Ishikawa (cell line): ENCODE measurements at regions not wholly inside any gene's neighbourhood (a gene's known extent, or its start where the extent isn't known, plus 50 kb on each side); places are given as distances from the start of the nearest gene placed in this dataset.

ENCODE experiments used
- CEBPB ChIP-seq: IDR thresholded peaks from 2 replicates; pipeline ENCODE4 v1.6.1; 2012
- CREB1 ChIP-seq: IDR thresholded peaks from 2 replicates; pipeline ENCODE4 v1.6.1; 2012; ENCODE audit warnings: low read depth
- EGR1 ChIP-seq: IDR thresholded peaks from 2 replicates; pipeline ENCODE4 v1.6.1; 2012
- EP300 ChIP-seq: IDR thresholded peaks from 2 replicates; pipeline ENCODE4 v1.6.1; 2012; ENCODE audit warnings: borderline replicate concordance
- FOXM1 ChIP-seq: IDR thresholded peaks from 2 replicates; pipeline ENCODE4 v1.6.1; 2012; ENCODE audit warnings: low read depth, borderline replicate concordance
- NFIC ChIP-seq: IDR thresholded peaks from 2 replicates; pipeline ENCODE4 v1.6.1; 2012
- RAD21 ChIP-seq: IDR thresholded peaks from 2 replicates; pipeline ENCODE4 v1.6.1; 2012; ENCODE audit warnings: low read depth
- TAF1 ChIP-seq: IDR thresholded peaks from 2 replicates; pipeline ENCODE4 v1.6.1; 2012; ENCODE audit warnings: low read depth, mild to moderate bottlenecking
- TCF12 ChIP-seq: IDR thresholded peaks from 2 replicates; pipeline ENCODE4 v1.6.1; 2012; ENCODE audit warnings: low read depth
- TEAD4 ChIP-seq: IDR thresholded peaks from 2 replicates; pipeline ENCODE4 v1.6.1; 2012
- YY1 ChIP-seq: IDR thresholded peaks from 2 replicates; pipeline ENCODE4 v1.6.1; 2012; ENCODE audit warnings: low read depth
- ZBTB7A ChIP-seq: IDR thresholded peaks from 2 replicates; pipeline ENCODE4 v1.6.1; 2012; ENCODE audit warnings: low read depth
- TF ChIP-seq, protein P1 (sequence below): IDR thresholded peaks from 2 replicates; pipeline ENCODE4 v1.6.1; 2012
- TF ChIP-seq, protein P2 (sequence below): IDR thresholded peaks from 2 replicates; pipeline ENCODE4 v1.6.1; 2012
- TF ChIP-seq, protein P3 (sequence below): IDR thresholded peaks from 2 replicates; pipeline ENCODE4 v1.6.1; 2012; ENCODE audit warnings: low read depth, mild to moderate bottlenecking

DNA sequence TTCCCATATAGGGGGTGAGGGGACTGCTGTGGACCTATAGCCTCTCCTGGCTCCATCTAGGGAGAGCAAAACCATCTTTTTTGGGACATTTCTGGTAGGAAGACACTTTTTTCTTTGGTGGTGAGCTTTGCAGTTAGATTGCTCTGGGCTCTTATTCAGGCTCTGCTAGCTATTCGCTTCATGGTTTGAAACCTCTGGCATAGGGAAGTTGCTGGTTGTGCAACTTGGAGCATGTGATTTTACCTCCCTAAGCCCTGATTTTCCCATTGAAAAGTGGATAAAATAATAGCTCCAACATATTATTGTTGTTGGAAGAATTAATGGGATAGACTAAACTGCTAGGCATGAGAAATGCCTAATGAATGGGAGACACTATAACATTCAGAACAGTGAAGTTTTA is 69.6 kb downstream of the CYP26A1 start:
- TF ChIP-seq NFIC (no peak), YY1 (no peak), TAF1 (no peak), EP300 (no peak), CEBPB (no peak), FOXM1 (no peak), EGR1 (no peak), CREB1 (no peak), RAD21 (no peak), TEAD4 (no peak), ZBTB7A (no peak), TCF12 (no peak)
- TF ChIP-seq, protein P1, sequence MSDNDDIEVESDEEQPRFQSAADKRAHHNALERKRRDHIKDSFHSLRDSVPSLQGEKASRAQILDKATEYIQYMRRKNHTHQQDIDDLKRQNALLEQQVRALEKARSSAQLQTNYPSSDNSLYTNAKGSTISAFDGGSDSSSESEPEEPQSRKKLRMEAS: no peak
- TF ChIP-seq, protein P2, sequence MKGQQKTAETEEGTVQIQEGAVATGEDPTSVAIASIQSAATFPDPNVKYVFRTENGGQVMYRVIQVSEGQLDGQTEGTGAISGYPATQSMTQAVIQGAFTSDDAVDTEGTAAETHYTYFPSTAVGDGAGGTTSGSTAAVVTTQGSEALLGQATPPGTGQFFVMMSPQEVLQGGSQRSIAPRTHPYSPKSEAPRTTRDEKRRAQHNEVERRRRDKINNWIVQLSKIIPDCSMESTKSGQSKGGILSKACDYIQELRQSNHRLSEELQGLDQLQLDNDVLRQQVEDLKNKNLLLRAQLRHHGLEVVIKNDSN: no peak
- TF ChIP-seq, protein P3, sequence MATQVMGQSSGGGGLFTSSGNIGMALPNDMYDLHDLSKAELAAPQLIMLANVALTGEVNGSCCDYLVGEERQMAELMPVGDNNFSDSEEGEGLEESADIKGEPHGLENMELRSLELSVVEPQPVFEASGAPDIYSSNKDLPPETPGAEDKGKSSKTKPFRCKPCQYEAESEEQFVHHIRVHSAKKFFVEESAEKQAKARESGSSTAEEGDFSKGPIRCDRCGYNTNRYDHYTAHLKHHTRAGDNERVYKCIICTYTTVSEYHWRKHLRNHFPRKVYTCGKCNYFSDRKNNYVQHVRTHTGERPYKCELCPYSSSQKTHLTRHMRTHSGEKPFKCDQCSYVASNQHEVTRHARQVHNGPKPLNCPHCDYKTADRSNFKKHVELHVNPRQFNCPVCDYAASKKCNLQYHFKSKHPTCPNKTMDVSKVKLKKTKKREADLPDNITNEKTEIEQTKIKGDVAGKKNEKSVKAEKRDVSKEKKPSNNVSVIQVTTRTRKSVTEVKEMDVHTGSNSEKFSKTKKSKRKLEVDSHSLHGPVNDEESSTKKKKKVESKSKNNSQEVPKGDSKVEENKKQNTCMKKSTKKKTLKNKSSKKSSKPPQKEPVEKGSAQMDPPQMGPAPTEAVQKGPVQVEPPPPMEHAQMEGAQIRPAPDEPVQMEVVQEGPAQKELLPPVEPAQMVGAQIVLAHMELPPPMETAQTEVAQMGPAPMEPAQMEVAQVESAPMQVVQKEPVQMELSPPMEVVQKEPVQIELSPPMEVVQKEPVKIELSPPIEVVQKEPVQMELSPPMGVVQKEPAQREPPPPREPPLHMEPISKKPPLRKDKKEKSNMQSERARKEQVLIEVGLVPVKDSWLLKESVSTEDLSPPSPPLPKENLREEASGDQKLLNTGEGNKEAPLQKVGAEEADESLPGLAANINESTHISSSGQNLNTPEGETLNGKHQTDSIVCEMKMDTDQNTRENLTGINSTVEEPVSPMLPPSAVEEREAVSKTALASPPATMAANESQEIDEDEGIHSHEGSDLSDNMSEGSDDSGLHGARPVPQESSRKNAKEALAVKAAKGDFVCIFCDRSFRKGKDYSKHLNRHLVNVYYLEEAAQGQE: no peak

DNA sequence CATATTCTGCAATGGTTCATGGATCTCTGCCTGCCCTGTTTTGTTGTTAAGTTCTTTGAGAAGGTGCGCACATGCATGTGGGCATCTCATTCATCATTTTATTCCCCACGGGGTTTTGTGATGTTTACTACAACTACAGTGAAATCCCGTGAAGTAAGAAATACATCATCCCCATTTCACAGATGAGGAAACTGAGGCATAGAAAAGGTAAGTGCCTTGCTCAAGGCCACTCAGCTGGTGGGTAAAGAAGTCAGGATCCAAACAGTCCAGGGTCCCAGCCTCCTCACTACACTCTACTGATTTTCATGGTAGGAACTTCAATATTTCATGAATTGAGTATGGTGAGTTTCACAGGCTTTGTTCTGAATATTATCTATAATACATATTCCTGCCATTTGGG is 72.6 kb downstream of the CYP26A1 start:
- TF ChIP-seq CREB1 (no peak), TCF12 (no peak), YY1 (no peak), ZBTB7A (no peak), CEBPB (no peak), EGR1 (no peak), NFIC (no peak), FOXM1 (no peak), RAD21 (no peak), TEAD4 (no peak), TAF1 (no peak), EP300 (no peak)
- TF ChIP-seq, protein P3: no peak
- TF ChIP-seq, protein P1: no peak
- TF ChIP-seq, protein P2: no peak

DNA sequence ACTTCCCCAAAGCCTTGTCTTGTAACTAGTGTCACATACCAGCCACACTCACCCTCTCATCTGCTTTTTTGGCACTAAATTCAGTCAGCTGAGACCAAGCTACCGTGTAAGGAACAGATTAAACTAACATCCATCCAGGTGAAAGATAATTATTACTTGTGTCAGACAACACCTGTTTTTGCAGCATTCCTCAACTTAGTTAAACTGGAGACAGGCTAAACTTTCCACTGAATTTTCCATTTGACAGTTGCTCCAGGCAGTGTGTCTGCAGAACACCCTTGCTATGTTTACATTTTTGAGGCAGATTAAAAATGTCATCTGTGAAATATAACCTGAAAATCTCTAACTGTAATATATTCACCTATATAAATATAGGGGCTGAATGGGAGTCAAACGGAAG is 73.6 kb downstream of the CYP26A1 start:
- TF ChIP-seq, protein P3: no peak
- TF ChIP-seq NFIC (no peak), YY1 (no peak), ZBTB7A (no peak), CEBPB (no peak), EGR1 (no peak), EP300 (no peak), CREB1 (no peak), TAF1 (no peak), RAD21 (no peak), TEAD4 (no peak)
- TF ChIP-seq, protein P1: no peak

DNA sequence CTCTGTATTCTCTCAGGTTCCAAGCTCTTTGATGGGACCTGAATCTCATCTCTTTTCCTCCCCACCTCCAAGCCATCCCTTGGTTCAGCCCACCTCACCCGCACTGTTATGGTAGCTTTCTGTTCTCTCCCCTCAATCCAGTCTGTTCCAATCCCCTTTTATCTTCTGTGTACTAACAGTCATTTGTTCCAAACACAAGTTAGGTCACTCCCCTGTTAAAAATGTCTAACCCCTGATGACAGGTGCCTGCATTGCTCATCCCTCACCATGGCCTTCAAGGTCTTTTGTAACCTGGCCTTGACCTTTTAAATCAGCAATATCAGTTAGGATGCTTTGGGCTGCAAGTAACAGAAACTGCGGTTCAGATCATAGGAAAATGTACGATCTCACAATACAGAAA is 74.8 kb downstream of the CYP26A1 start:
- TF ChIP-seq TAF1: no peak
- TF ChIP-seq CREB1: no peak
- no peak for TF ChIP-seq CEBPB
- TF ChIP-seq, protein P3: no peak
- TF ChIP-seq, protein P1: no peak
- no peak for TF ChIP-seq EGR1
- no peak for TF ChIP-seq TCF12
- TF ChIP-seq FOXM1: no peak
- TF ChIP-seq, protein P2: no peak
- no peak for TF ChIP-seq EP300
- TF ChIP-seq TEAD4: no peak
- no peak for TF ChIP-seq YY1
- TF ChIP-seq RAD21: no peak
- TF ChIP-seq ZBTB7A: no peak
- no peak for TF ChIP-seq NFIC
